ENCODE measurements at regions not wholly inside any gene's neighbourhood (a gene's known extent, or its start where the extent isn't known, plus 50 kb on each side); places are given as distances from the start of the nearest gene placed in this dataset.
"Not testable (repeated sequence)": the region's sequence is repeated elsewhere in the genome, so short reads cannot be mapped to it uniquely, and the experiment has no call there.

DNA sequence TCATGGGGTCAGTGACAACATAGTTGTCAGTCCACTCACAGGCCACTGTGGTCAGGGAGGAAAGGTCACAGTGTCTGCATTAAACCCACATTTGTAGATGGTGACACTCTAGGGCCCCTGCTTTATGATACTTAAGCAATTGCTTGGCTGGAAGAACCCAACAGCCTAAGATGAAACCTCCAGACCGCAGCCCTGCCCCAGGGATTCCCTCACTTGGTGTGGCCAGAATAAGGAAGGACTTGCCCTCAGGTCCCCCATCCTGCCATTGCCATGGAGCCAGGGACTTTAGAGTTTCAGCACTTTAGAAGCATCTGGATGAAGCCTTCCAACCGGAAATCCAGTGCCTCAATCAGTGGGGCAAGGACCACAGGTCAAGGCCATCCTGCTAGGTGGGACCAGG is 63.9 kb upstream of the LAPTM4A start:
- H3K4me3 ChIP-seq (ENCODE audit: low read depth, low read length), result no peak overlapping the region
- TF ChIP-seq, protein P1, sequence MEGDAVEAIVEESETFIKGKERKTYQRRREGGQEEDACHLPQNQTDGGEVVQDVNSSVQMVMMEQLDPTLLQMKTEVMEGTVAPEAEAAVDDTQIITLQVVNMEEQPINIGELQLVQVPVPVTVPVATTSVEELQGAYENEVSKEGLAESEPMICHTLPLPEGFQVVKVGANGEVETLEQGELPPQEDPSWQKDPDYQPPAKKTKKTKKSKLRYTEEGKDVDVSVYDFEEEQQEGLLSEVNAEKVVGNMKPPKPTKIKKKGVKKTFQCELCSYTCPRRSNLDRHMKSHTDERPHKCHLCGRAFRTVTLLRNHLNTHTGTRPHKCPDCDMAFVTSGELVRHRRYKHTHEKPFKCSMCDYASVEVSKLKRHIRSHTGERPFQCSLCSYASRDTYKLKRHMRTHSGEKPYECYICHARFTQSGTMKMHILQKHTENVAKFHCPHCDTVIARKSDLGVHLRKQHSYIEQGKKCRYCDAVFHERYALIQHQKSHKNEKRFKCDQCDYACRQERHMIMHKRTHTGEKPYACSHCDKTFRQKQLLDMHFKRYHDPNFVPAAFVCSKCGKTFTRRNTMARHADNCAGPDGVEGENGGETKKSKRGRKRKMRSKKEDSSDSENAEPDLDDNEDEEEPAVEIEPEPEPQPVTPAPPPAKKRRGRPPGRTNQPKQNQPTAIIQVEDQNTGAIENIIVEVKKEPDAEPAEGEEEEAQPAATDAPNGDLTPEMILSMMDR (IDR thresholded peaks at IDR 0.05; ENCODE audit: low read depth, low read length), result no peak

DNA sequence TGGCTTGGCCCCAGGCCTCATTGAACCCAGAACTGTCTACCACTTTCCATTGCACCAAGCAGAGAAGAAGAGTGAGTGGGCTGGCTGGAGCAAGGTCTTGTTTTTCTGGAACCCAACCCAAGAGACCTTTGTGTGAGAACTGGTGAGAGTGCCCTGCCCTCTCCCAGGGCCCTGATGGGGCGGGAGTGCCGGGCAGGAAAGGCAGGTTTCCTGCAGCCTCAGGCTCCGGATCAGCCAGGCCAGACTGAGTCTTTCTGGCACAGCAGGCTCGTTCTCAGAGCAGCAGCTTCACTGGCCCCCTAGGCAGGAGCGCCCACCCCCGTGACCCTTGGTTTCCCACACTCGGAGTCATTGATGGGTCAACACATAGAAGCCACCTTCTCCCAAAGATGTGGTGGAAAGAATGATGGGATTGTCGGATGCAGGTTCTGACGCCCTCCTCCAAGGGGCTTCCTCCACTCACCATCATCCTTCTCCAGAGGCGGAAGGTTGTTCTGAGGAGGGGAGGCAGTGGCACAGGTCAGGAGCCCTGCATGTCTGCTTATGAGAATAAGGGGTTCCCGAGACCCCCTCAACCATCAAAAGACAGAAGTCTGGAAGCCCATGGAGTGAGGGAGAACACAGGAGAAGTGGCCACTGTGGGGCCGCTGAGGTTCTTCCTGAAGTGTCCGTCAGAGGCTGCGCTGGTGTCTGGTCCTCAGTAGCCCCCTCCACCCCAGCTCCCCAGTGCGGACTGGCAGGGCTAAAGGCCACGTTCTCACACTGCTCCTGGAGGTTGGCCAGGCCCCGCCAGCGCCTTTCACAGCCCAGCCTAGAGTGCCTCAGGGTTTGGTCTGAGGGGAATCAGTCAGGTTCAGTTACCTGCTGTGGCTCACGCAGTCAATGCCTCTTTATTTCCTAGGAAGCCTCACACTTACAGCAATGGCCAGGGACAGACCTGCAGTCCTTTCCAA is 62.8 kb upstream of the LAPTM4A start:
- no peak overlapping the region for H3K4me3 ChIP-seq (ENCODE audit: low read depth, low read length)
- TF ChIP-seq, protein P1 (IDR thresholded peaks at IDR 0.05; ENCODE audit: low read depth, low read length), result no peak

DNA sequence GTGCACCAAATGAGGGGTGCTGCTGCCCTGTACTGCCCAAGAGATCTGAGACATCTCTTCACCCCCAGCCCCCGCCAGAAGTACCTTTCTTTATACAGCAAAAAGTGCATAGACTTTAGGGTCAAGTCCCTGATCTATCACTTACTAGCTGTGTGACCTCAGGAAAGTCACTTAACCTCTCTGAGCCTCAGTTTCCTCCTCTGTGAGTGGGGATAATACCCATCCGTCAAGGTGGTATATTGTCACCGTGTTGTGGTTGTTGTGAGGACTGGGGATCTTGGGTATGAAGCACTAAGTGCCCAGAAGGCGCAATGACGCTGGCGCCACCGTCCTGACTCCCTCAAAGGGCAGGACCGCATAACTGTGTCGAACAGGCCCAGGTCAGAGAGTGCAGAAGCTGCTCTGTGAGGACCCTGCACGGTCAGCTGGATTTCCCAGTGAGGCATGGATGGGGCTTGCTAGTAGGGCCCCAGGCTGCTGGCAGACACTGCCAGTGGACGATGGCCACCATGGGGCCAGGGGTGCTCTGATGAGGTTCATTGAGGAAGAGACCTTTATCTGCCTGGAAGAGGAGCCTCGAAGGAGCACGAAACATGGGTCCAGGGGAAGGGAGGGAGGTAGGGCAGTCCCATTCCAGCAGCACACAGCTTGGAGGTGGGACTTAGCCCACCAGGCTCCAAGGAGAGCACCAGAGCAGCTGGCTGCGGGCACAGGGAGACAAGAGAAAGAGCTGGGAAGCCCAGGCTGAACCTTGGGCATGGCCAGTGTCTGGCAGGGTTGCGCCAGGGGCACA is 61.8 kb upstream of the LAPTM4A start:
- H3K4me3 ChIP-seq (ENCODE audit: low read depth, low read length), result no peak overlapping the region
- TF ChIP-seq, protein P1 (IDR thresholded peaks at IDR 0.05; ENCODE audit: low read depth, low read length), result no peak

DNA sequence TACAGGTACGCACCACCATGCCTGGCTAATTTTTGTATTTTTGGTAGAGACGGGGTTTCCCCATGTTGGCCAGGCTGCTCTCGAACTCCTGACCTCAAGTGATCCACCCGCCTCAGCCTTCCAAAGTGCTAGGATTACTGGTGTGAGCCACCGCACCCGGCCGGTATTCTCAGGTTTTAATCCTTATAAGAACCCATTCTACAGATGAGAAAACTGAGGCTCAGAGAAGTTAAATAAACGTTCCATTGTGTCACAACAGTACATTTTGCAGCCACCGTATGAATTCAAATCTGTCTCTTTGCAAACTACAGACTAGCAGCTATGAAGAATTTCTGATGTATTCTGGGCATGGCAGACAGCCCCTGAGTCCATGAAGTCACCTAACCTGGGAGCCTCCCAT is 60.9 kb upstream of the LAPTM4A start:
- not testable (repeated sequence) for H3K4me3 ChIP-seq (ENCODE audit: low read depth, low read length)

DNA sequence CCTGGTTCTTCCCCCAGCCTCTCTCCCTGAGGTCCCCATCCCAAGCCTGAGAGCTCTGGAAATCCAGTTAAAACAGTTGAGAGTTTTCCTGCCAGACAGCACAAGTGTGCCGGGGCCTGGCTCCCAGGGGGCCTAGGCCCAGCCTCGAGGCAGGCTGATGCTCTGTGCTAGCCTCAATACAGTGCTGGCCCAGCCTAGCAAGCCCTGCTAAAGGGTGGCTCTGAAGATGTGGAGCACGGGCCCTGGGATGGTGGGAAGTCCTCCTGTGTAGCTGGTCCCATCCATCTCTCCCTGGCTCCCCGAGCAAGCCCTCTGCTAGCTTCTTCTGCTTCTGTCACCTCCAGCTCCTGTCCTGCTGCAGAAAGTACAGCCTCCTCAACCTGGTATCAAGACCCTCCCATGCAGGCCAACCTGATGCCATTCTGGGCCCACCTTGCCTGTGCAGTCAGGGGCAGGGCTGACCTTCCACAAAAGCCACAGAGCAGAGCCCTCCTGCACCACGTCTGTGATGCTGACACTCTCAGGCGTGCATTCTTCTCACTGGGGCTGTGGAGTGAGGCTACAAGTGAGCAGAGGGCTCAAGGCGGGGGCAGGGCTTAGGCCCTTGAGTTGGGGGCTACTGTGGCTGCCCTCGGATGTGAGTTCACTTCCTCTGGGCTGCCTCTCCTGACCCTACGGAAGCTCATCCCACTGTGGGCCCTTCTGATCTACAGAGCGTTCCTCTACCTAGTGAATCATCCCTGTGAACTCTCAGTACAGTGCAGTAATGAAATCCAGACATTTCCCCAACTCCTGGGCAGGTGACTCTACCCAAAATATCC is 60.1 kb upstream of the LAPTM4A start:
- TF ChIP-seq, protein P1 (IDR thresholded peaks at IDR 0.05; ENCODE audit: low read depth, low read length), result no peak
- H3K4me3 ChIP-seq (ENCODE audit: low read depth, low read length), result no peak overlapping the region

DNA sequence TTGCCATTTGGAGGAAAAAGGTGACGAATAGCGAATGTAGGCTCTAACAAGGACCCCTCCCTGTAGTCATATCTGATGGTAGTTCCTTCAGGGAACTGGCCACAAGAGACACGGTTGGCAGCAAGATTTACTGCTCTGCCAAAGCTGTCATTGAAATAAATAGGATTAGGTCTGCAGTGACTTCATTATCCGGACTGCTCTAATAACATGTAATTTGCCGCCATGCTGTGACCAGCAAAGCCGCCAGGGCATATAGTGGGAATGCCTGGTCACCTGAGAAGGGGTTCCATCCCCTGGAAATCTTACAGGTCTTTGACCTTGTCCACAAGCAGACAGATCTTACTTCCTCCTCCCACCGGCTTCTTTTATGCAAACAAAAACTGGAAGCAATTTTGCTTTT is 59.4 kb upstream of the LAPTM4A start:
- no peak overlapping the region for H3K4me3 ChIP-seq (ENCODE audit: low read depth, low read length)
- TF ChIP-seq, protein P1 (IDR thresholded peaks at IDR 0.05; ENCODE audit: low read depth, low read length), result no peak

DNA sequence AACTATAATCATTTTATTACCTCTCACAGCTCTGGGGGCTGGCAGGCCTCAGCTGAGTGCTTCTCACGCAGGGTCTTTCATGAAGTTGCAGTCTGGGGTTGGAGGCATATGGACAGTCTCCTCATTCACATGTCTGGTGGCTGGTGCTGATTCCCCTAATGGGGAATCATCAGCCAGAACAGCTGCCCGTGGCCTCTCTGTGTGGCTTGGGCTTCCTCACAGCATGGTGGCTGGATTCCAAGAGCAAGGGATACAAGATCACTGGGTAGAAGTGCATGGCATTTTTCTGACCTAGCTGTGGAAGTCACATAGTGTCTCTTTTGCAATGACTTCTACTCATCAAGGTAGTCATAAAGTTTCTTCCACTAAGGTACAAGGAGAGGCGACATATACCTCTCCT is 59.0 kb upstream of the LAPTM4A start:
- TF ChIP-seq, protein P1 (IDR thresholded peaks at IDR 0.05; ENCODE audit: low read depth, low read length), result no peak
- H3K4me3 ChIP-seq (ENCODE audit: low read depth, low read length), result no peak overlapping the region

All from WI38 (cell line).